ENCODE measurements at regions not wholly inside any gene's neighbourhood (a gene's known extent, or its start where the extent isn't known, plus 50 kb on each side); places are given as distances from the start of the nearest gene placed in this dataset.

GRCh38 chr4:79645942-79646341 is 237.9 kb upstream of the GK2 start:
- no peak for TF ChIP-seq ELK1 (IDR thresholded peaks at IDR 0.05; ENCODE audit: borderline replicate concordance, low read depth, low read length)
- TF ChIP-seq POLR2A (IDR thresholded peaks at IDR 0.05; ENCODE audit: low read depth, low read length): no peak
- no peak for TF ChIP-seq CTCF (conservative IDR thresholded peaks at IDR 0.05; ENCODE audit: low read depth, low read length)
- no peak for TF ChIP-seq MAFK (IDR thresholded peaks at IDR 0.05; ENCODE audit: low read depth, low read length)
- no peak for TF ChIP-seq RFX5 (IDR thresholded peaks at IDR 0.05; ENCODE audit: low read depth, low read length)
- no peak for TF ChIP-seq MAZ (IDR thresholded peaks at IDR 0.05; ENCODE audit: borderline replicate concordance, low read depth, low read length)
- TF ChIP-seq RCOR1 (IDR thresholded peaks at IDR 0.05; ENCODE audit: insufficient replicate concordance, low read length): no peak

All from IMR-90 (cell line).